GM12878 (cell line): ENCODE measurements at regions not wholly inside any gene's neighbourhood (a gene's known extent, or its start where the extent isn't known, plus 50 kb on each side); places are given as distances from the start of the nearest gene placed in this dataset.

Source experiments
- ATAC-seq: fragments of 200-7000 bp; cut with Tn5 transposase; 3 replicates; pipeline ENCODE4 v1.9.1; 2020; ENCODE audit warnings: mild to moderate bottlenecking, moderate library complexity
- BruUV-seq: library from RNA; stranded (reverse); fragments of 400-500 nt; replicated peaks from 2 replicates; lab custom pipeline; 2021; lab: Mats Ljungman, UMichigan
- CTCF ChIA-PET: fragments of 300-600 bp; sonication (Branson Sonifier 250); formaldehyde crosslinking; extraction: SDS; loops from one replicate; lab custom pipeline; 2021; ENCODE audit warnings: inconsistent platforms; lab: Yijun Ruan, JAX
- POLR2A ChIA-PET: fragments of 350-600 bp; formaldehyde crosslinking; extraction: SDS; loops from one replicate; lab custom pipeline; 2021; ENCODE audit warnings: inconsistent platforms; lab: Charles Lee
- RAD21 ChIA-PET: fragments of 300-600 bp; sonication (Branson Sonifier 250); formaldehyde crosslinking; loops from one replicate; lab custom pipeline; 2023; ENCODE audit warnings: antibody characterized with exemption; ENCODE audit not compliant: unreplicated experiment; lab: Charles Lee
- SMC1A ChIA-PET: fragments of 300-600 bp; sonication (Branson Sonifier 250); formaldehyde crosslinking; loops from one replicate; lab custom pipeline; 2023; ENCODE audit not compliant: unreplicated experiment, uncharacterized antibody; lab: Charles Lee
- DNase-seq: peaks from one replicate; pipeline ENCODE4 v3.0.0-alpha.2; 2011; ENCODE audit warnings: low read depth, low spot score
- FAIRE-seq: peaks from 3 replicates; lab custom pipeline; 2011; peaks lifted over from hg19 to GRCh38; lab: Jason Lieb, UNC
- H2AFZ ChIP-seq: 2 replicates; pipeline ENCODE4 v1.6.0; 2011; ENCODE audit warnings: low read depth, low read length, control low read depth; ENCODE audit not compliant: control insufficient read depth
- H3K27ac ChIP-seq: 2 replicates; pipeline ENCODE4 v1.5.1; 2011; ENCODE audit warnings: control low read depth; ENCODE audit not compliant: control insufficient read depth, insufficient read depth
- H3K27me3 ChIP-seq, 2 experiments: replicated peaks in 1 of 2; 2 replicates each; pipeline versions ENCODE4 v1.6.0 to v1.6.1; 2011; ENCODE audit warnings: low read length in 1 of 2; ENCODE audit not compliant: control insufficient read depth in 2 of 2, insufficient read depth in 2 of 2
- H3K36me3 ChIP-seq, 2 experiments: 2 replicates each; pipeline ENCODE4 v1.5.1; 2011; ENCODE audit warnings: low read length in 1 of 2; ENCODE audit not compliant: control insufficient read depth in 2 of 2, insufficient read depth in 2 of 2
- H3K4me1 ChIP-seq: 2 replicates; pipeline ENCODE4 v1.6.1; 2011; ENCODE audit warnings: mild to moderate bottlenecking, low read length, moderate library complexity, mixed read lengths; ENCODE audit not compliant: control insufficient read depth, insufficient read depth
- H3K4me2 ChIP-seq: 2 replicates; pipeline ENCODE4 v1.6.0; 2011; ENCODE audit warnings: control low read depth; ENCODE audit not compliant: control insufficient read depth, insufficient read depth
- H3K4me3 ChIP-seq: fragments of 200-600 bp; sonication (generic); 2 replicates; pipeline ENCODE4 v1.5.1; 2016
- H3K79me2 ChIP-seq: 2 replicates; pipeline ENCODE4 v1.6.0; 2011; ENCODE audit warnings: low read length; ENCODE audit not compliant: control insufficient read depth, insufficient read depth
- H3K9ac ChIP-seq: 2 replicates; pipeline ENCODE4 v1.8.0; 2011; ENCODE audit warnings: low read length, control low read depth, mixed read lengths; ENCODE audit not compliant: control insufficient read depth, insufficient read depth
- H3K9me3 ChIP-seq: replicated peaks from 3 replicates; pipeline ENCODE4 v1.5.1; 2011; ENCODE audit warnings: mild to moderate bottlenecking, low read length; ENCODE audit not compliant: control insufficient read depth, insufficient read depth
- H4K20me1 ChIP-seq: 2 replicates; pipeline ENCODE4 v1.6.0; 2011; ENCODE audit not compliant: control insufficient read depth, insufficient read depth
- BRCA1 ChIP-seq: IDR thresholded peaks from 2 replicates; pipeline ENCODE4 v1.6.1; 2011; ENCODE audit warnings: low read depth, low read length, improper control_type of control experiment
- FOS ChIP-seq: IDR thresholded peaks from 3 replicates; pipeline ENCODE4 v1.6.1; 2011; ENCODE audit warnings: borderline replicate concordance; ENCODE audit not compliant: insufficient read length; ENCODE audit errors: extremely low read depth
- LARP7 ChIP-seq: fragments of 450-650 bp; IDR thresholded peaks from 2 replicates; pipeline ENCODE4 v1.6.1; 2017; ENCODE audit warnings: mild to moderate bottlenecking
- MAX ChIP-seq: IDR thresholded peaks from 2 replicates; pipeline ENCODE4 v1.6.1; 2012; ENCODE audit warnings: low read depth, low read length, improper control_type of control experiment
- RB1 ChIP-seq: fragments of 450-650 bp; formaldehyde crosslinking; IDR thresholded peaks from 2 replicates; pipeline ENCODE4 v1.6.1; 2017; ENCODE audit warnings: mild to moderate bottlenecking, borderline replicate concordance
- SKIL ChIP-seq: fragments of 450-650 bp; IDR thresholded peaks from 2 replicates; pipeline ENCODE4 v1.6.1; 2017; ENCODE audit warnings: mild to moderate bottlenecking, low read depth, inconsistent platforms; ENCODE audit not compliant: poor library complexity, severe bottlenecking
- SPI1 ChIP-seq: IDR thresholded peaks from 2 replicates; pipeline ENCODE4 v1.6.1; 2011; ENCODE audit warnings: low read depth, mild to moderate bottlenecking, low read length, moderate library complexity, borderline replicate concordance; ENCODE audit not compliant: insufficient read depth
- ZNF592 ChIP-seq: fragments of 450-650 bp; IDR thresholded peaks from 2 replicates; pipeline ENCODE4 v1.6.1; 2017; ENCODE audit warnings: mild to moderate bottlenecking, moderate library complexity
- WGBS: methylation state at CpG from one replicate; pipeline ENCODE4 v1.1.6; 2016; ENCODE audit warnings: low lambda C conversion rate; ENCODE audit not compliant: insufficient replicate concordance, insufficient coverage; ENCODE audit errors: missing lambda C conversion rate; 5-methylcytosine and 5-hydroxymethylcytosine counted together
- in situ Hi-C: fragments of 300-500 bp; cut with MboI; formaldehyde crosslinking; loops from 9 replicates; pipeline ENCODE4 v1.14.3; 2018; ENCODE audit warnings: mixed read lengths
- intact Hi-C: fragments of 100-400 bp; cut with micrococcal nuclease; formaldehyde crosslinking; loops from one replicate; pipeline ENCODE4 v1.14.2; 2022; ENCODE audit not compliant: unreplicated experiment

- TF ChIP-seq MAX = no peak
- no peak for TF ChIP-seq SPI1
- TF ChIP-seq LARP7 = no peak
- TF ChIP-seq RB1 = no peak
- TF ChIP-seq SKIL = no peak
- TF ChIP-seq ZNF592 = no peak
Observed at GRCh38 chr6:23828861-23829260, 297.2 kb upstream of the NRSN1 start (continued).

- CTCF ChIA-PET = no interaction called here
- Histone ChIP-seq H3K4me1 (no peaks in the 10 kb centered on the region), H3K27ac (no peak overlapping the region), H3K4me2 (no peak overlapping the region), H3K27me3 (no peaks in the 10 kb centered on the region), H3K36me3 (no peaks in the 10 kb centered on the region), H3K9ac (no peak overlapping the region), H2AFZ (no peak overlapping the region), H3K4me3 (no peak overlapping the region), H3K79me2 (no peaks in the 10 kb centered on the region), H4K20me1 (no peaks in the 10 kb centered on the region), H3K9me3 (no peaks in the 10 kb centered on the region)
- in situ Hi-C loops = no loop called here
- WGBS = 39% methylated on average over 1 of the region's 1 CpG
- BruUV-seq = no TSS peak
- RAD21 ChIA-PET = no interaction called here
- DNase-seq = no peak
- POLR2A ChIA-PET = no interaction called here
- TF ChIP-seq BRCA1 = no peak
- no peak for TF ChIP-seq FOS
- intact Hi-C loops = no loop called here
- ATAC-seq = no peak
- no peak for FAIRE-seq
- SMC1A ChIA-PET = no interaction called here
Observed at GRCh38 chr6:23841116-23841515, 284.9 kb upstream of the NRSN1 start.
